GM10266 (cell line): ENCODE measurements at regions not wholly inside any gene's neighbourhood (a gene's known extent, or its start where the extent isn't known, plus 50 kb on each side); places are given as distances from the start of the nearest gene placed in this dataset.

Experiments used
- DNase-seq: peaks from one replicate; pipeline ENCODE4 v3.0.0; 2012; ENCODE audit errors: extremely low spot score
- TF ChIP-seq, protein P1 (sequence below): IDR thresholded peaks from 2 replicates; pipeline ENCODE4 v1.5.1; 2012; ENCODE audit warnings: mild to moderate bottlenecking, low read depth; ENCODE audit not compliant: control insufficient read depth, insufficient read depth; ENCODE audit errors: missing control alignments

DNA sequence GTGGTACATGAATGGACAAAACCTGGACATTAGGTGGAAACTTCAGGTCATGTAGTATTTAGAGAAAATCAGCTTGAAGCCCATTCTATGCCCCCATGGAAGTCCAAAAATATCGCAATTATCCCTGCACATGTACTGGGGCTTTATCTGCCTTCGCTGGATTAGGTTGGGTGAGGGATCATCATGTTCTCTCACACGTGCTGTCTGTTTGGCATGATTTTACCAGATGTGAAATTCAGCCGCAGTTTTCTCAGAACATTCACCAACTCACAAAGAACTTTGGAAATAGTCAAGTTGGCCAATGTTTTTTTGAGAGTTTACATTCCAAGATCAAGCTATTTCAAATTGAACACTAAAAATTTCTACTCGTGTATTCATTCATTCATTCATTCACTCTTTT, 459.8 kb upstream of the CITED2 start:
- DNase-seq: no peak
- TF ChIP-seq, protein P1, sequence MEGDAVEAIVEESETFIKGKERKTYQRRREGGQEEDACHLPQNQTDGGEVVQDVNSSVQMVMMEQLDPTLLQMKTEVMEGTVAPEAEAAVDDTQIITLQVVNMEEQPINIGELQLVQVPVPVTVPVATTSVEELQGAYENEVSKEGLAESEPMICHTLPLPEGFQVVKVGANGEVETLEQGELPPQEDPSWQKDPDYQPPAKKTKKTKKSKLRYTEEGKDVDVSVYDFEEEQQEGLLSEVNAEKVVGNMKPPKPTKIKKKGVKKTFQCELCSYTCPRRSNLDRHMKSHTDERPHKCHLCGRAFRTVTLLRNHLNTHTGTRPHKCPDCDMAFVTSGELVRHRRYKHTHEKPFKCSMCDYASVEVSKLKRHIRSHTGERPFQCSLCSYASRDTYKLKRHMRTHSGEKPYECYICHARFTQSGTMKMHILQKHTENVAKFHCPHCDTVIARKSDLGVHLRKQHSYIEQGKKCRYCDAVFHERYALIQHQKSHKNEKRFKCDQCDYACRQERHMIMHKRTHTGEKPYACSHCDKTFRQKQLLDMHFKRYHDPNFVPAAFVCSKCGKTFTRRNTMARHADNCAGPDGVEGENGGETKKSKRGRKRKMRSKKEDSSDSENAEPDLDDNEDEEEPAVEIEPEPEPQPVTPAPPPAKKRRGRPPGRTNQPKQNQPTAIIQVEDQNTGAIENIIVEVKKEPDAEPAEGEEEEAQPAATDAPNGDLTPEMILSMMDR: no peak

DNA sequence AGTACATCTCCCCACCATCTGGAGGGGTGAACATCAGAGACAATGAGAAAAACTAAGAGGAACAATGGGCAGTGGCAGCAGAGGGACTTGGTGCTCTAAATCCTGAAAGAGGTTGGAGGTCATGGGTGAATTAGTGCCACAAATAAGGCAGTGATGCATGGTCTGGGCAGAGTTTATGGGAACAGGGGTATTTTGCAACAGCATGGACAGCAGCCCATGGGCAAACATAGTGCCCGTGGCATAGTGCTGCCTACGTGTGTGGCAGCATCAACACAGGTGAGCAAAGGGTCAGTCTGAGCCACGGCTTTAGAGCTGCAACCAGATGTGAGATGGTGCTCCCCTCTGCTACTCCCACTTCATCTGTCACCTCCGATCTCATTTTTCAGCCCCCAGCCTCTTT, 459.1 kb upstream of the CITED2 start:
- DNase-seq: no peak
- TF ChIP-seq, protein P1: no peak

DNA sequence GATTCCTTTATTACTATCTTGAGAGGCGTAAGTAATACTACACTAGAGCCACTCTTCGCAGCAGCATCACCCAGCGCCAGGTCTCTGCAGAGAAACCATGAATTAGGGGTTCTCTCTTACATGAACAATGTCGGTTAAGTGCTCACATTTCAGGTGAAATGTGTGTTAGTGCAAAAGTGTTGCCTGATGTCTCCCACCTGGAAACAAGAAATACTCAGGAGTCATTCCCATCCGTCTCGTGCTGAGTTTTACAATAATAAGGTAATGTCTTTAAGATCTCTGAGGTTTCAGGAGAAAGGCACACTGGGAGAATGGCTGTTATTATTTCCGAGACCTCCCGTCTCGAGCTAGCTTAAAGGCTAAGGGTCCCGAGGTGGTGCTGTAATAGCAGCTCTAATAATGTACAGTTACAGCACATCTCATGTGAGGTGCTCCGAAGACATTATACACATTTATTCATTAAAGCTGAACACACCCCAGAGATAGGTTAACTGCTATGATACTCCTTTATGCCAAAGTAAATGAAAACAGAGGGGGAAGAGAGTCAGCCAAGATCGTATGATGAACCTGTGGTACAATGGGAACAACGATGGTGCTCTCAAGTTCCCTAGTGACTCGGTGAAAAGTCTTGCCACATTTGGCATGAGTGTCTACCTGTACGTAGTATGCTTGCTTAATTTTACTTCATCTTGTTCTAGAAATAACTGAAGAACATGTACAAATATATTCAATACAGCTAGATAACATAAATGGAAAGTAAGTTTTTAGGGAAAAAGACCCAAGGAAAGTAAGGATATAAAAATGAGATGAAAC, 458.3 kb upstream of the CITED2 start:
- DNase-seq: no peak
- TF ChIP-seq, protein P1: no peak

DNA sequence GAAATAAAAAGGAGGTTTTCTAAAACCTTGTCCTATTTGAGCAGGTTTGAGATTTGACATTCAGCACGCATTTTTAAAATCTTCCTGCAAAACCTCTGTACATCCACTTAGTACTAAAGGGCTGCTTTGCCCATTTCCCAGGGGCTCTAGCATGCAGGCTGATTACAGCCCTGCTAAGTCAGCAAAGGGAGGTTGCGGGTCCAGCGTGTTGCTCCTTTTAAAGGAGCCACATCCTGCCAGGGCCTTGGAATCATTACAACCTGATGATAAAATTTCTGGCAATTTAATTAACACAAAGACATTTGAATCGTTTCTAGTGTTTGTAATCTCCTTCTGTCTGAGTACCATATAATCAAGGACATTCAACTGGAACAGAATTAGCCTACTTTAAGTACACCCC, 455.1 kb upstream of the CITED2 start:
- no peak for DNase-seq
- TF ChIP-seq, protein P1: no peak

DNA sequence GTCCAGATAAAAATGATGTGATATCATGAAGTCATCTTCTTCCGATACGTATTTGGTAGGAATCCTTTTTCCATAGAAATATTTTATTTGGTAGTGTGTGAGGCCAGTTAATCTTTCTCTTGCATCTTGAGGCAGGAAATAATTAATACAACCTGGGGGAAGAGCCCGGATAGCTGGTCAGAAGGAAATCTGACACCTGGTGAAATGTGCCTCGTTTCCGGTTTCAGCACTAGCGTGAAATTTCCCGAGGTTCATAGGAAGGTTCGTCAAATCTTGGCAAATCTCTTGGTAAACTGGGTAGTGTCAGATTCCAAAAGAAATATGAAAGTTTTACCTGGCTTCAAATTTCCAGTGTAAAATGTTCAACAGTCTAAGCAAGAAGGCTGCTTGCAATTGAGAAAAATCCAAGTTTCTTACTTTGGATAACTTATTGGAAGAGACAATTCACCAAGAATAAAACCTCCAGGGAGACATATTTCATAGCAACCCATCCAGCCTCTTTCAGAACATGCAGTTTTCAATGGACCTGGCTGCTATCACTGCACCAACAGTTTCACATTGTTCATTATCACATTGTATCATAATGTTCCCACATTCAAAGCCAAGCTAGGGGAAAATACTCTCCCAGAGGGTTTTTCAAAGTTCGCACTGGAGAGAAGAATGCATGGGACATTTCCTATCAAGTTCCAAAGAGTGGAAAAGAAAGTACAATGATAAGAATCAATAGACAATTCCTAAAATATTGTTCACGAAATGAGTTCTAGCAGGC, 454.5 kb upstream of the CITED2 start:
- DNase-seq: no peak
- TF ChIP-seq, protein P1: no peak

DNA sequence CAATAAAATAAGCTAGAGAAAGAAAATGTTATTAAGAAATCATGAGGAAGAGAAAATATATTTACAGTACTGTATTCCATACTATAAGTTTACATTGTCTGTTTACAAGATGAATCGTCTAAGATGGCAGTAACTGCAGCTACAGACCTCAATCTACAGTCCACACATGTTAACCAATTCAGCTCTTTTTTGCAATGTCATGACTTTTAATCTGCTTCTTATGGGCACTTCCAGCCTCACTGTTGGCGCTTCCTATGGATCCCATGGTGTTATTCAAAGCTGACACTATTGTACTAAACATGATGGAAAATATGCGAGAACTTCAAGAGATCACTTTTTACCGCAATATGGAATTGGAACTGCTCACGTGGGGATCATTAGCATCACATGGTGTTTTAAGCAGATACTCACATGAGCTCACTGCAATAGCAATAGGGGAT, 451.5 kb upstream of the CITED2 start:
- TF ChIP-seq, protein P1: no peak
- DNase-seq: no peak

DNA sequence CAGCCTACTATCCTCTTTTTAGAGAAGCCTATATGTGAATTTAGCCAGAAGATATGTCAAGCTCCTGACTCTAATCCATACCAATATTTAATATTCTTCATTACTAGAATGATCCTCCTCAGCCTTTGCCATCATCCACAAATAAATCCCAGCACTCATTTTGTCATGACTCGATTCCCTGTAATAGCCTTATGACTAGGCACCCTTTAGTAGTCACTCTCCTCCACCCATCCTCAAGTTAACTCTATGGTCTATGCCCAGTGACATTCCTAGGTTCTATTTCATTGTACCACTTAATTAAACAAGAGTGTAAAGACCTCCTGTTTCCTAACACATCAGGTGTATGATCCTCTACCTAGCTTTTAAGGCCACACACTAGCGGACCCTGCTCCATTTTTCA, 450.4 kb upstream of the CITED2 start:
- TF ChIP-seq, protein P1: no peak
- DNase-seq: no peak
